GM23338 (cell line): ENCODE measurements at regions not wholly inside any gene's neighbourhood (a gene's known extent, or its start where the extent isn't known, plus 50 kb on each side); places are given as distances from the start of the nearest gene placed in this dataset.

Source experiments
- ATAC-seq: fragments of 200-7000 bp; cut with Tn5 transposase; 3 replicates; pipeline ENCODE4 v1.9.1; 2020
- DNase-seq: peaks from one replicate; pipeline ENCODE4 v3.0.0-alpha.2; 2015; ENCODE audit warnings: low spot score
- H2AFZ ChIP-seq: fragments of 200-600 bp; sonication (generic); 2 replicates; pipeline ENCODE4 v1.8.0; 2016; ENCODE audit warnings: antibody characterized with exemption, mild to moderate bottlenecking, moderate library complexity
- H3F3A ChIP-seq: fragments of 200-600 bp; sonication (generic); replicated peaks from 2 replicates; pipeline ENCODE4 v1.8.0; 2017; ENCODE audit warnings: antibody characterized with exemption, mixed run types, low read depth
- H3K27ac ChIP-seq: fragments of 200-600 bp; sonication (generic); 2 replicates; pipeline ENCODE4 v1.6.1; 2016; ENCODE audit warnings: low read depth
- H3K27me3 ChIP-seq: fragments of 200-600 bp; sonication (generic); 2 replicates; pipeline ENCODE4 v1.8.0; 2016; ENCODE audit warnings: mild to moderate bottlenecking, mixed run types, moderate library complexity; ENCODE audit not compliant: insufficient read depth
- H3K36me3 ChIP-seq: fragments of 200-600 bp; sonication (generic); 2 replicates; pipeline ENCODE4 v1.8.0; 2016; ENCODE audit warnings: mild to moderate bottlenecking; ENCODE audit not compliant: insufficient read depth
- H3K4me1 ChIP-seq: fragments of 200-600 bp; sonication (generic); 2 replicates; pipeline ENCODE4 v1.8.0; 2016; ENCODE audit warnings: mild to moderate bottlenecking, moderate library complexity; ENCODE audit not compliant: insufficient read depth
- H3K4me2 ChIP-seq: fragments of 200-600 bp; sonication (generic); 2 replicates; pipeline ENCODE4 v1.7.1; 2017; ENCODE audit warnings: mixed run types
- H3K4me3 ChIP-seq: fragments of 200-600 bp; sonication (generic); 2 replicates; pipeline ENCODE4 v1.6.1; 2016; ENCODE audit warnings: mixed run types
- H3K79me2 ChIP-seq: fragments of 200-600 bp; sonication (generic); replicated peaks from 2 replicates; pipeline ENCODE4 v1.8.0; 2017; ENCODE audit warnings: mild to moderate bottlenecking; ENCODE audit not compliant: insufficient read depth
- H3K9me2 ChIP-seq: fragments of 200-600 bp; sonication (generic); 2 replicates; pipeline ENCODE4 v1.8.0; 2017; ENCODE audit not compliant: insufficient read depth
- H4K20me1 ChIP-seq: fragments of 200-600 bp; sonication (generic); replicated peaks from 2 replicates; pipeline ENCODE4 v1.8.0; 2017; ENCODE audit warnings: mild to moderate bottlenecking; ENCODE audit not compliant: insufficient read depth
- H3K27ac Mint-ChIP-seq: 2 replicates; pipeline ENCODE4 v1.8.0; 2020; ENCODE audit warnings: inconsistent platforms, mild to moderate bottlenecking, moderate library complexity, mixed read lengths
- H3K27me3 Mint-ChIP-seq: 3 replicates; pipeline ENCODE4 v1.8.0; 2022; ENCODE audit warnings: low read depth, mild to moderate bottlenecking, moderate library complexity, mixed read lengths, inconsistent platforms; ENCODE audit not compliant: insufficient read depth, poor library complexity
- H3K36me3 Mint-ChIP-seq: 3 replicates; pipeline ENCODE4 v1.8.0; 2021; ENCODE audit warnings: low read depth, mild to moderate bottlenecking, inconsistent platforms, moderate library complexity, mixed read lengths
- H3K4me1 Mint-ChIP-seq: 3 replicates; pipeline ENCODE4 v1.8.0; 2020; ENCODE audit warnings: mild to moderate bottlenecking, inconsistent platforms, mixed read lengths
- H3K4me3 Mint-ChIP-seq: 3 replicates; pipeline ENCODE4 v1.8.0; 2021; ENCODE audit warnings: moderate library complexity, mild to moderate bottlenecking, inconsistent platforms, mixed read lengths
- H3K9me3 Mint-ChIP-seq: 3 replicates; pipeline ENCODE4 v1.8.0; 2020; ENCODE audit warnings: moderate library complexity, mild to moderate bottlenecking, inconsistent platforms, mixed read lengths
- CREB1 ChIP-seq: fragments of 250-450 bp; sonication (Bioruptor Pico); IDR thresholded peaks from 2 replicates; pipeline ENCODE4 v1.5.0; 2020; ENCODE audit warnings: low read depth, mild to moderate bottlenecking, moderate library complexity
- CTCF ChIP-seq, 2 experiments: fragments of 200-600 bp in 1 of 2; sonication (generic) in 1 of 2; conservative IDR thresholded peaks; 2 replicates each; pipeline versions ENCODE4 v1.5.1 to v1.6.1; 2016 to 2017; ENCODE audit warnings: antibody characterized with exemption in 2 of 2, low read depth in 2 of 2, mild to moderate bottlenecking in 2 of 2, moderate library complexity in 1 of 2
- ETS1 ChIP-seq: IDR thresholded peaks from 2 replicates; pipeline ENCODE4 v1.6.1; 2016; ENCODE audit warnings: antibody characterized with exemption
- EZH2 ChIP-seq: fragments of 200-600 bp; sonication (generic); IDR thresholded peaks from one replicate; pipeline ENCODE4 v1.8.0; 2017; ENCODE audit warnings: antibody characterized with exemption, mild to moderate bottlenecking, low read depth; ENCODE audit not compliant: unreplicated experiment
- EZH2phosphoT487 ChIP-seq: fragments of 200-600 bp; sonication (generic); IDR thresholded peaks from one replicate; pipeline ENCODE4 v1.8.1; 2018; ENCODE audit warnings: antibody characterized with exemption; ENCODE audit not compliant: unreplicated experiment
- JUNB ChIP-seq: IDR thresholded peaks from one replicate; pipeline ENCODE4 v1.6.1; 2016; ENCODE audit warnings: antibody characterized with exemption; ENCODE audit not compliant: unreplicated experiment
- NANOG ChIP-seq: IDR thresholded peaks from 2 replicates; pipeline ENCODE4 v1.6.1; 2016; ENCODE audit warnings: antibody characterized with exemption, borderline replicate concordance
- REST ChIP-seq: IDR thresholded peaks from one replicate; pipeline ENCODE4 v1.6.1; 2018; ENCODE audit warnings: antibody characterized with exemption; ENCODE audit not compliant: unreplicated experiment
- STAT1 ChIP-seq: IDR thresholded peaks from one replicate; pipeline ENCODE4 v1.6.1; 2016; ENCODE audit warnings: antibody characterized with exemption; ENCODE audit not compliant: unreplicated experiment
- ZNF114 ChIP-seq: fragments of 250-450 bp; sonication (Bioruptor Pico); IDR thresholded peaks from 2 replicates; pipeline ENCODE4 v1.5.0; 2020; ENCODE audit warnings: mild to moderate bottlenecking, moderate library complexity
- ZNF331 ChIP-seq: fragments of 250-450 bp; sonication (Bioruptor Pico); IDR thresholded peaks from 2 replicates; pipeline ENCODE4 v1.5.0; 2020; ENCODE audit warnings: low read depth, mild to moderate bottlenecking, moderate library complexity
- ZNF462 ChIP-seq: fragments of 250-450 bp; sonication (Bioruptor Pico); IDR thresholded peaks from 2 replicates; pipeline ENCODE4 v1.5.0; 2020; ENCODE audit warnings: mild to moderate bottlenecking, moderate library complexity

GRCh38 chr11:80899381-80899780 is 1458.6 kb upstream of the TENM4 start:
- H3K4me1 Mint-ChIP-seq = no peaks in the 10 kb centered on the region
- H3K27me3 Mint-ChIP-seq = no peaks in the 10 kb centered on the region
- H3K27ac Mint-ChIP-seq = no peak overlapping the region
- no peak overlapping the region for H3K4me3 Mint-ChIP-seq
- Histone ChIP-seq H3K27me3 (no peaks in the 10 kb centered on the region), H3K4me3 (no peak overlapping the region), H3K9me2 (no peaks in the 10 kb centered on the region), H3K79me2 (no peaks in the 10 kb centered on the region), H2AFZ (no peak overlapping the region), H4K20me1 (no peaks in the 10 kb centered on the region), H3K27ac (no peak overlapping the region), H3K36me3 (no peaks in the 10 kb centered on the region), H3F3A (no peaks in the 10 kb centered on the region), H3K4me1 (no peaks in the 10 kb centered on the region), H3K4me2 (no peak overlapping the region)
- DNase-seq = no peak
- ATAC-seq = no peak
- H3K36me3 Mint-ChIP-seq = no peaks in the 10 kb centered on the region
- TF ChIP-seq ZNF114 (CRISPR knock-in tag) (no peak), CTCF (conservative IDR thresholded peaks at IDR 0.05; ENCODE audit: low read depth in 2 of 2) (no peak), REST (no peak), ETS1 (no peak), JUNB (no peak), NANOG (no peak), EZH2 (no peak), ZNF462 (no peak), STAT1 (no peak), CREB1 (no peak), EZH2phosphoT487 (no peak), ZNF331 (CRISPR knock-in tag) (no peak)
- H3K9me3 Mint-ChIP-seq = no peaks in the 10 kb centered on the region; the same call in 2 of the 3 replicates
